Keratinocyte (primary cell): ENCODE measurements at regions not wholly inside any gene's neighbourhood (a gene's known extent, or its start where the extent isn't known, plus 50 kb on each side); places are given as distances from the start of the nearest gene placed in this dataset.

Experiments used
- DNase-seq: peaks from one replicate; pipeline ENCODE4 v3.0.0-alpha.2; 2011; ENCODE audit warnings: low read depth, missing footprints, low spot score
- FAIRE-seq: peaks from 2 replicates; lab custom pipeline; 2011; peaks lifted over from hg19 to GRCh38; lab: Jason Lieb, UNC
- H2AFZ ChIP-seq: 2 replicates; pipeline ENCODE4 v1.6.0; 2012; ENCODE audit warnings: low read length, control low read depth, inconsistent platforms; ENCODE audit not compliant: control insufficient read depth
- H3K27ac ChIP-seq: 2 replicates; pipeline ENCODE4 v1.5.1; 2011; ENCODE audit warnings: low read length; ENCODE audit not compliant: control insufficient read depth, insufficient read depth
- H3K27me3 ChIP-seq: 3 replicates; pipeline ENCODE4 v1.6.0; 2011; ENCODE audit warnings: low read length; ENCODE audit not compliant: control insufficient read depth, insufficient read depth; ENCODE audit errors: extremely low read depth
- H3K36me3 ChIP-seq, 2 experiments: 2 replicates in 1 of 2; 3 replicates in 1 of 2; pipeline ENCODE4 v1.5.1; 2011; ENCODE audit warnings: low read length in 2 of 2, mild to moderate bottlenecking in 1 of 2; ENCODE audit not compliant: control insufficient read depth in 2 of 2, insufficient read depth in 2 of 2; ENCODE audit errors: extremely low read depth in 1 of 2
- H3K4me1 ChIP-seq: 3 replicates; pipeline ENCODE4 v1.5.1; 2011; ENCODE audit warnings: low read length; ENCODE audit not compliant: control insufficient read depth, insufficient read depth; ENCODE audit errors: extremely low read depth
- H3K4me2 ChIP-seq: 3 replicates; pipeline ENCODE4 v1.6.0; 2011; ENCODE audit warnings: low read depth, low read length; ENCODE audit not compliant: control insufficient read depth, insufficient read depth; ENCODE audit errors: extremely low read depth
- H3K4me3 ChIP-seq, 3 experiments: fragments of 200-600 bp in 1 of 3; sonication (generic) in 1 of 3; 2 replicates in 2 of 3; 3 replicates in 1 of 3; pipeline ENCODE4 v1.5.1; 2011 to 2016; ENCODE audit warnings: low read length in 3 of 3, mild to moderate bottlenecking in 3 of 3, control low read depth in 2 of 3, inconsistent platforms in 1 of 3, low read depth in 1 of 3, mixed read lengths in 1 of 3, mixed run types in 1 of 3, moderate library complexity in 1 of 3; ENCODE audit not compliant: control insufficient read depth in 2 of 3, insufficient read depth in 2 of 3; ENCODE audit errors: extremely low read depth in 1 of 3
- H3K79me2 ChIP-seq: 2 replicates; pipeline ENCODE4 v1.6.0; 2012; ENCODE audit warnings: low read length; ENCODE audit not compliant: control insufficient read depth, insufficient read depth
- H3K9ac ChIP-seq: 3 replicates; pipeline ENCODE4 v1.6.0; 2011; ENCODE audit warnings: low read length; ENCODE audit not compliant: control insufficient read depth, insufficient read depth; ENCODE audit errors: extremely low read depth
- H3K9me1 ChIP-seq: 3 replicates; pipeline ENCODE4 v1.6.0; 2011; ENCODE audit warnings: low read length; ENCODE audit not compliant: control insufficient read depth, insufficient read depth; ENCODE audit errors: extremely low read depth
- H3K9me3 ChIP-seq: 2 replicates; pipeline ENCODE4 v1.5.1; 2012; ENCODE audit warnings: low read depth, low read length; ENCODE audit not compliant: control insufficient read depth
- H4K20me1 ChIP-seq: 3 replicates; pipeline ENCODE4 v1.6.0; 2011; ENCODE audit warnings: low read length; ENCODE audit not compliant: control insufficient read depth, insufficient read depth; ENCODE audit errors: extremely low read depth
- EZH2 ChIP-seq: IDR thresholded peaks from one replicate; pipeline ENCODE4 v1.6.1; 2012; ENCODE audit warnings: inconsistent platforms, mild to moderate bottlenecking, low read length, moderate library complexity
- dilution Hi-C: fragments of 300-500 bp; cut with MboI; formaldehyde crosslinking; loops from one replicate; pipeline ENCODE4 v1.7.0; 2020; ENCODE audit warnings: low sequenced_read_pairs; ENCODE audit not compliant: extremely low pct_ligation_motif_present
- TF ChIP-seq, protein P1 (sequence below), 3 experiments: IDR thresholded peaks in 1 of 3; conservative IDR thresholded peaks in 1 of 3; optimal IDR thresholded peaks in 1 of 3; 2 replicates in 2 of 3; 3 replicates in 1 of 3; pipeline versions ENCODE3 to v1.5.1; 2011; ENCODE audit warnings: low read length in 3 of 3, mild to moderate bottlenecking in 3 of 3, moderate library complexity in 2 of 3, control low read depth in 1 of 3, inconsistent platforms in 1 of 3; ENCODE audit not compliant: insufficient read depth in 2 of 3; ENCODE audit errors: extremely low read depth in 1 of 3

DNA sequence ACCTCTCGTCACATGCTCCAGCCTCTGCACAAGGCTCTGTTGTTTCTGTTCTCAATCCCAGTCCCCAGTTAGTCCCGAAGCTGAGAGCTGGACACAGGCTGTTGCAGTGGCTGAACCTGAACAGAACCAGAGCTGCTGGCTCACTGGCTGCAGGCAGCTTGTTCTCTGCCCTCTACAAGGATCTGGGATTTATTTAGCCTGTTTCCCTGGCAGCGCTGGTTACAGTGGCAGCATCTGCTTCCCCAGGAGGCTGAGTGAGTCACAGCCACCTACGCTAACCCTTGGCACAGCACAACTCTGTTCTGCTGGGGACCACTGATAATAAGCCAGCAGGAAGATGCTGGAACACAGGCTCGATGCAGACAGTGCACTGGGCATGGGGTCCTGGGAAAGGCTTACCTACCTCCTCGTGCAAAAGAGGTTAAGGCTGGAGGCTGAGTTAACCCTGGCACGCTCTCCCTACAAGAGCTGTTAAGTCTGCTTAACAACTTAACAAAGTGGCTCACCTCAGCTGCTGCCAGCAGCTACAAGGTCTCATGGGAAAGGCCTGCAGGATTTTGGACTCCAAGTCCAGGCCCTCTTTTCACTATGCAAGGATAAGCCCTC, 299.6 kb downstream of the PCNX1 start:
- H2AFZ ChIP-seq = no peak overlapping the region

DNA sequence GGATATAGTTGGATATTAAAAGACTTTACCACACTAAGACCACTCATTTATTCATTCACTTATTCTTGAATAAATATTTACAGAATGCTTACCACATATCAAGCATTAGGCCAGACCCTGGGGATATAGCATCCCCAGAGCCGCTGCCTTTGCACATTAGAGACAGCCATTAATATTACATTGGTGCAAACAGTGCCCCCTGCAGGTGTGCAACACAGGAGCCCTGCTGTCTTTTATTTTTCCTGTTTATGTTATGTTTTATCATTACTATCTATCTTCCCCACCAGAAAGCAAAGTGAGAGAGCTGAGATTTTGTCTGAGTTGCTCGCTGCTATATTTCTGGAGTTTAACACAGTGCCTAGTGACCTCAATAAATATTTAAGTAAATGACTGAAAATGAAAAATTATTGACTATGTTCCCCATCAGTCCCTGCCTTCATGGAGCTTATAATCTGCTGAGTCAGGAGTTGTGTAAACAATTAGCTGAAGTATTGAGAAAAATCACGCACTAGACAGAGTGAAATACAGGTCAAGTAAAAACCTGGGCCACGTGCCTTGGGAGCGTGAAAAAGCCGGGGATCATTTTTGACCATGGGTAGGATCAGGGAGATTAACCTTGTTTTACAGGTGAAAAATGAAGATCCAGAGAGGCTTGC, 301.6 kb downstream of the PCNX1 start:
- FAIRE-seq = no peak
- Histone ChIP-seq H4K20me1 (no peaks in the 10 kb centered on the region), H3K27ac (no peak overlapping the region), H3K79me2 (no peaks in the 10 kb centered on the region), H3K36me3 (no peaks in the 10 kb centered on the region), H3K4me2 (no peak overlapping the region), H3K9ac (no peak overlapping the region), H3K4me1 (peaks cover 10% of the 10 kb centered on the region), H2AFZ (no peak overlapping the region), H3K9me3 (no peaks in the 10 kb centered on the region), H3K9me1 (no peaks in the 10 kb centered on the region), H3K27me3 (no peaks in the 10 kb centered on the region), H3K4me3 (no peak overlapping the region)
- DNase-seq = no peak
- TF ChIP-seq, protein P1, sequence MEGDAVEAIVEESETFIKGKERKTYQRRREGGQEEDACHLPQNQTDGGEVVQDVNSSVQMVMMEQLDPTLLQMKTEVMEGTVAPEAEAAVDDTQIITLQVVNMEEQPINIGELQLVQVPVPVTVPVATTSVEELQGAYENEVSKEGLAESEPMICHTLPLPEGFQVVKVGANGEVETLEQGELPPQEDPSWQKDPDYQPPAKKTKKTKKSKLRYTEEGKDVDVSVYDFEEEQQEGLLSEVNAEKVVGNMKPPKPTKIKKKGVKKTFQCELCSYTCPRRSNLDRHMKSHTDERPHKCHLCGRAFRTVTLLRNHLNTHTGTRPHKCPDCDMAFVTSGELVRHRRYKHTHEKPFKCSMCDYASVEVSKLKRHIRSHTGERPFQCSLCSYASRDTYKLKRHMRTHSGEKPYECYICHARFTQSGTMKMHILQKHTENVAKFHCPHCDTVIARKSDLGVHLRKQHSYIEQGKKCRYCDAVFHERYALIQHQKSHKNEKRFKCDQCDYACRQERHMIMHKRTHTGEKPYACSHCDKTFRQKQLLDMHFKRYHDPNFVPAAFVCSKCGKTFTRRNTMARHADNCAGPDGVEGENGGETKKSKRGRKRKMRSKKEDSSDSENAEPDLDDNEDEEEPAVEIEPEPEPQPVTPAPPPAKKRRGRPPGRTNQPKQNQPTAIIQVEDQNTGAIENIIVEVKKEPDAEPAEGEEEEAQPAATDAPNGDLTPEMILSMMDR (optimal IDR thresholded peaks at IDR 0.05 in 1 of 3, IDR thresholded peaks at IDR 0.05 in 1 of 3, conservative IDR thresholded peaks at IDR 0.05 in 1 of 3; ENCODE audit: extremely low read depth in 1 of 3, insufficient read depth in 2 of 3, low read length in 3 of 3) = peak in 2 of 3 experiments; percentile 1 to 21
- TF ChIP-seq EZH2 = no peak
- dilution Hi-C loops = no loop called here

More for the DNA sequence above, 299.6 kb downstream of the PCNX1 start:
- Histone ChIP-seq H3K27me3 (no peaks in the 10 kb centered on the region), H3K9ac (no peak overlapping the region), H4K20me1 (no peaks in the 10 kb centered on the region), H3K9me1 (no peaks in the 10 kb centered on the region), H3K79me2 (no peaks in the 10 kb centered on the region), H3K4me2 (no peak overlapping the region), H3K9me3 (no peaks in the 10 kb centered on the region), H3K4me3 (no peak overlapping the region), H3K4me1 (peaks cover 3% of the 10 kb centered on the region), H3K36me3 (no peaks in the 10 kb centered on the region), H3K27ac (no peak overlapping the region)
- no peak for DNase-seq
- dilution Hi-C loops = no loop called here
- TF ChIP-seq, protein P1 (optimal IDR thresholded peaks at IDR 0.05 in 1 of 3, IDR thresholded peaks at IDR 0.05 in 1 of 3, conservative IDR thresholded peaks at IDR 0.05 in 1 of 3; ENCODE audit: extremely low read depth in 1 of 3, insufficient read depth in 2 of 3, low read length in 3 of 3) = no peak
- no peak for TF ChIP-seq EZH2
- peak; percentile 26 for FAIRE-seq
